NCI-H226 (cell line): ENCODE measurements at regions not wholly inside any gene's neighbourhood (a gene's known extent, or its start where the extent isn't known, plus 50 kb on each side); places are given as distances from the start of the nearest gene placed in this dataset.

Experiments
- DNase-seq: peaks from one replicate; pipeline ENCODE4 v3.0.0-alpha.2; 2015

GRCh38 chr2:187274146-187274545 is 173.9 kb downstream of the CALCRL start:
- no peak for DNase-seq

GRCh38 chr2:187272255-187272654 is 175.8 kb downstream of the CALCRL start:
- no peak for DNase-seq

GRCh38 chr2:187271825-187272224 is 176.2 kb downstream of the CALCRL start:
- no peak for DNase-seq

GRCh38 chr2:187266645-187267044 is 181.4 kb downstream of the CALCRL start:
- DNase-seq: no peak

GRCh38 chr2:187266147-187266546 is 181.9 kb downstream of the CALCRL start:
- no peak for DNase-seq

- no peak for DNase-seq
These were observed 183.4 kb downstream of the CALCRL start for GRCh38 chr2:187264612-187265011.

- DNase-seq: no peak
These were observed 184.1 kb downstream of the CALCRL start for GRCh38 chr2:187263675-187264560.

- DNase-seq: no peak
These were observed 186.3 kb downstream of the CALCRL start for GRCh38 chr2:187261705-187262104.

- DNase-seq: no peak
These were observed 196.0 kb downstream of the CALCRL start for GRCh38 chr2:187252063-187252462.

GRCh38 chr2:187250137-187250536 is 197.9 kb downstream of the CALCRL start:
- no peak for DNase-seq

GRCh38 chr2:187233811-187234210 is 214.2 kb downstream of the CALCRL start:
- no peak for DNase-seq

GRCh38 chr2:187232749-187233148 is 215.3 kb downstream of the CALCRL start:
- peak; percentile 6 for DNase-seq

GRCh38 chr2:187230088-187230487 is 218.0 kb downstream of the CALCRL start:
- DNase-seq: no peak

GRCh38 chr2:187228986-187229385 is 219.1 kb downstream of the CALCRL start:
- no peak for DNase-seq

- DNase-seq: no peak
These were observed 223.1 kb downstream of the CALCRL start for GRCh38 chr2:187224989-187225388.

GRCh38 chr2:187220071-187220470 is 228.0 kb downstream of the CALCRL start:
- no peak for DNase-seq

- DNase-seq: peak; percentile 16
These were observed 232.4 kb downstream of the CALCRL start for GRCh38 chr2:187215532-187216240.

GRCh38 chr2:187214306-187214705 is 233.7 kb downstream of the CALCRL start:
- no peak for DNase-seq

- DNase-seq: no peak
These were observed 234.3 kb downstream of the CALCRL start for GRCh38 chr2:187213798-187214197.

- DNase-seq: no peak
These were observed 237.3 kb downstream of the CALCRL start for GRCh38 chr2:187210726-187211125.

- DNase-seq: no peak
These were observed 239.8 kb downstream of the CALCRL start for GRCh38 chr2:187208199-187208785.

- DNase-seq: no peak
These were observed 240.9 kb downstream of the CALCRL start for GRCh38 chr2:187207126-187207525.

- no peak for DNase-seq
These were observed 241.6 kb downstream of the CALCRL start for GRCh38 chr2:187206471-187206870.

- DNase-seq: no peak
These were observed 242.0 kb downstream of the CALCRL start for GRCh38 chr2:187206071-187206470.
